Neural progenitor cell (in vitro differentiated cells): ENCODE measurements at regions not wholly inside any gene's neighbourhood (a gene's known extent, or its start where the extent isn't known, plus 50 kb on each side); places are given as distances from the start of the nearest gene placed in this dataset.

Experiments
- CTCF ChIP-seq: fragments of 200-600 bp; sonication (generic); IDR thresholded peaks from 2 replicates; pipeline ENCODE4 v1.5.1; 2017; ENCODE audit warnings: antibody characterized with exemption, mild to moderate bottlenecking
- EZH2 ChIP-seq: fragments of 200-600 bp; sonication (generic); IDR thresholded peaks from 2 replicates; pipeline ENCODE4 v1.6.1; 2017; ENCODE audit warnings: antibody characterized with exemption, mild to moderate bottlenecking, moderate library complexity
- EZH2phosphoT487 ChIP-seq: fragments of 200-600 bp; sonication (generic); IDR thresholded peaks from 2 replicates; pipeline ENCODE4 v1.6.1; 2017; ENCODE audit warnings: antibody characterized with exemption

GRCh38 chrX:148134578-148134977 is 153.4 kb downstream of the FMR1NB start:
- TF ChIP-seq CTCF = no peak
- TF ChIP-seq EZH2phosphoT487 = no peak
- TF ChIP-seq EZH2 = no peak
